K562 (cell line): ENCODE measurements at regions not wholly inside any gene's neighbourhood (a gene's known extent, or its start where the extent isn't known, plus 50 kb on each side); places are given as distances from the start of the nearest gene placed in this dataset.

ENCODE experiments used
- ATAC-seq: fragments of 200-7000 bp; cut with Tn5 transposase; 3 replicates; pipeline ENCODE4 v1.9.1; 2020; ENCODE audit warnings: moderate library complexity
- BruUV-seq: library from RNA; stranded (reverse); fragments of 400-500 nt; replicated peaks from 2 replicates; lab custom pipeline; 2021; lab: Mats Ljungman, UMichigan
- CTCF ChIA-PET: fragments of 300-600 bp; formaldehyde crosslinking; extraction: SDS; loops from one replicate; lab custom pipeline; 2021; ENCODE audit warnings: low intra/inter-chr PET ratio; lab: Yijun Ruan, JAX
- POLR2A ChIA-PET: fragments of 300-600, 350-650 bp; sonication (Branson Sonifier 250); formaldehyde crosslinking; extraction: SDS; loops from one replicate; lab custom pipeline; 2021; ENCODE audit warnings: antibody characterized with exemption, inconsistent platforms; lab: Yijun Ruan, JAX
- DNase-seq, 4 experiments: peaks; one replicate each; pipeline versions ENCODE4 v3.0.0 to v3.0.0-alpha.2; 2011 to 2018; ENCODE audit warnings: low spot score in 3 of 4, mixed read lengths in 3 of 4; ENCODE audit errors: extremely low read depth in 1 of 4
- FAIRE-seq: peaks from 2 replicates; lab custom pipeline; 2011; peaks lifted over from hg19 to GRCh38; lab: Jason Lieb, UNC
- H2AFZ ChIP-seq: 2 replicates; pipeline ENCODE4 v1.6.0; 2011; ENCODE audit warnings: low read depth, low read length, control low read depth, inconsistent platforms
- H3K27ac ChIP-seq: fragments of 200-600 bp; 3 replicates; pipeline ENCODE4 v1.8.0; 2011; ENCODE audit warnings: low read depth, mild to moderate bottlenecking, control low read depth, inconsistent platforms, low read length, moderate library complexity, mixed read lengths; ENCODE audit errors: extremely low read depth
- H3K27me3 ChIP-seq, 2 experiments: fragments of 300-600 bp in 1 of 2; 2 replicates in 1 of 2; 3 replicates in 1 of 2; pipeline versions ENCODE4 v1.6.0 to v1.8.0; 2011; ENCODE audit warnings: inconsistent platforms in 2 of 2, low read length in 2 of 2, mild to moderate bottlenecking in 1 of 2, mixed read lengths in 1 of 2, moderate library complexity in 1 of 2; ENCODE audit not compliant: control insufficient read depth in 2 of 2, insufficient read depth in 2 of 2
- H3K36me3 ChIP-seq: fragments of 300-600 bp; 3 replicates; pipeline ENCODE4 v1.8.0; 2011; ENCODE audit warnings: mild to moderate bottlenecking, low read length, inconsistent platforms; ENCODE audit not compliant: control insufficient read depth, insufficient read depth
- H3K4me1 ChIP-seq, 2 experiments: fragments of 200-600 bp in 1 of 2; replicated peaks in 1 of 2; 2 replicates in 1 of 2; 3 replicates in 1 of 2; pipeline versions ENCODE4 v1.5.1 to v1.8.0; 2011; ENCODE audit warnings: inconsistent platforms in 2 of 2, low read length in 2 of 2, mild to moderate bottlenecking in 1 of 2, mixed read lengths in 1 of 2, moderate library complexity in 1 of 2; ENCODE audit not compliant: control insufficient read depth in 2 of 2, insufficient read depth in 2 of 2
- H3K4me2 ChIP-seq: 2 replicates; pipeline ENCODE4 v1.6.1; 2011; ENCODE audit warnings: low read length, control low read depth, inconsistent platforms, mixed read lengths; ENCODE audit not compliant: insufficient read depth
- H3K4me3 ChIP-seq: fragments of 200-600 bp; sonication (generic), shearing (Covaris generic); 2 replicates; pipeline ENCODE4 v1.5.1; 2016; ENCODE audit warnings: control low read depth, inconsistent platforms
- H3K79me2 ChIP-seq: fragments of 200-600 bp; 3 replicates; pipeline ENCODE4 v1.8.0; 2011; ENCODE audit warnings: low read length, inconsistent platforms; ENCODE audit not compliant: control insufficient read depth, insufficient read depth
- H3K9ac ChIP-seq, 2 experiments: 2 replicates each; pipeline versions ENCODE4 v1.6.0 to v1.6.1; 2011; ENCODE audit warnings: low read depth in 2 of 2, low read length in 2 of 2, control low read depth in 1 of 2, inconsistent platforms in 1 of 2, mild to moderate bottlenecking in 1 of 2, mixed read lengths in 1 of 2; ENCODE audit not compliant: insufficient read depth in 1 of 2
- H3K9me1 ChIP-seq: one replicate; pipeline ENCODE4 v1.6.0; 2011; ENCODE audit warnings: inconsistent platforms, mild to moderate bottlenecking, low read length, moderate library complexity; ENCODE audit not compliant: control insufficient read depth, insufficient read depth
- H3K9me3 ChIP-seq: replicated peaks from 2 replicates; pipeline ENCODE4 v1.5.1; 2011; ENCODE audit warnings: low read depth, low read length, inconsistent platforms; ENCODE audit not compliant: control insufficient read depth, insufficient read depth
- H4K20me1 ChIP-seq: replicated peaks from 2 replicates; pipeline ENCODE4 v1.6.1; 2011; ENCODE audit warnings: low read length, inconsistent platforms, mixed read lengths; ENCODE audit not compliant: control insufficient read depth, insufficient read depth
- KDM4B ChIP-seq, 2 experiments: fragments of 450-650 bp in 1 of 2; sonication (generic) in 1 of 2; IDR thresholded peaks; 2 replicates each; pipeline ENCODE4 v1.6.1; 2016 to 2017; ENCODE audit warnings: borderline replicate concordance in 2 of 2, antibody characterized with exemption in 1 of 2, low read depth in 1 of 2, mild to moderate bottlenecking in 1 of 2
- PTRF ChIP-seq: fragments of 450-650 bp; IDR thresholded peaks from 2 replicates; pipeline ENCODE4 v1.6.1; 2016; ENCODE audit warnings: mild to moderate bottlenecking, missing genetic modification characterization, missing compliant biosample characterization
- SMAD4 ChIP-seq: fragments of 250-450 bp; sonication (Bioruptor Pico); conservative IDR thresholded peaks from 2 replicates; pipeline ENCODE4 v1.8.0; 2021; ENCODE audit warnings: inconsistent platforms, mild to moderate bottlenecking, moderate library complexity
- ZBTB17 ChIP-seq: fragments of 450-650 bp; formaldehyde crosslinking; IDR thresholded peaks from 2 replicates; pipeline ENCODE4 v1.4.0; 2020; ENCODE audit warnings: mild to moderate bottlenecking
- ZNF124 ChIP-seq: sonication (generic); formaldehyde crosslinking; IDR thresholded peaks from 2 replicates; pipeline ENCODE4 v1.8.1; 2022; ENCODE audit warnings: missing genetic modification reagents
- ZNF263 ChIP-seq: sonication (generic); formaldehyde crosslinking; IDR thresholded peaks from 2 replicates; pipeline ENCODE4 v1.8.0; 2022; ENCODE audit warnings: mild to moderate bottlenecking, missing genetic modification reagents, borderline replicate concordance
- WGBS: fragments of 100-300 bp; shearing (Covaris generic); methylation state at CpG from one replicate; pipeline ENCODE4 v1.1.6; 2016; ENCODE audit warnings: low coverage, mixed read lengths; ENCODE audit not compliant: insufficient coverage; ENCODE audit errors: missing lambda C conversion rate; 5-methylcytosine and 5-hydroxymethylcytosine counted together
- in situ Hi-C: fragments of 300-500 bp; cut with MboI; formaldehyde crosslinking; loops from 4 replicates; pipeline ENCODE4 v1.15.0; 2018; ENCODE audit warnings: inconsistent platforms, mixed read lengths
- intact Hi-C: fragments of 100-400 bp; cut with micrococcal nuclease; formaldehyde crosslinking; loops from 2 replicates; pipeline ENCODE4 v1.14.2; 2022
- TF ChIP-seq, protein P1 (sequence below): sonication (generic); formaldehyde crosslinking; IDR thresholded peaks from 2 replicates; pipeline ENCODE4 v1.4.0; 2020; ENCODE audit warnings: mild to moderate bottlenecking, missing genetic modification reagents

- no TSS peak for BruUV-seq
- intact Hi-C loops (no loop called here), in situ Hi-C loops (no loop called here)
- no peaks in the 10 kb centered on the region for H3K79me2 ChIP-seq
- no peak for ATAC-seq
- CTCF ChIA-PET, result no interaction called here
- POLR2A ChIA-PET, result no interaction called here
- H3K27me3 ChIP-seq, result peaks cover 0 to 15% of the 10 kb centered on the region in 2 experiments; a peak in 2 of 5 replicates
- H3K9me1 ChIP-seq, result no peaks in the 10 kb centered on the region
- WGBS, result 0% methylated on average over 6 of the region's 6 CpGs
- H3K27ac ChIP-seq, result no peak overlapping the region
- no peak overlapping the region for H2AFZ ChIP-seq
- no peak overlapping the region for H3K9ac ChIP-seq
- no peaks in the 10 kb centered on the region for H3K9me3 ChIP-seq
- no peak for FAIRE-seq
- no peak overlapping the region for H3K4me3 ChIP-seq
- no peak for TF ChIP-seq ZBTB17
- TF ChIP-seq, protein P1, sequence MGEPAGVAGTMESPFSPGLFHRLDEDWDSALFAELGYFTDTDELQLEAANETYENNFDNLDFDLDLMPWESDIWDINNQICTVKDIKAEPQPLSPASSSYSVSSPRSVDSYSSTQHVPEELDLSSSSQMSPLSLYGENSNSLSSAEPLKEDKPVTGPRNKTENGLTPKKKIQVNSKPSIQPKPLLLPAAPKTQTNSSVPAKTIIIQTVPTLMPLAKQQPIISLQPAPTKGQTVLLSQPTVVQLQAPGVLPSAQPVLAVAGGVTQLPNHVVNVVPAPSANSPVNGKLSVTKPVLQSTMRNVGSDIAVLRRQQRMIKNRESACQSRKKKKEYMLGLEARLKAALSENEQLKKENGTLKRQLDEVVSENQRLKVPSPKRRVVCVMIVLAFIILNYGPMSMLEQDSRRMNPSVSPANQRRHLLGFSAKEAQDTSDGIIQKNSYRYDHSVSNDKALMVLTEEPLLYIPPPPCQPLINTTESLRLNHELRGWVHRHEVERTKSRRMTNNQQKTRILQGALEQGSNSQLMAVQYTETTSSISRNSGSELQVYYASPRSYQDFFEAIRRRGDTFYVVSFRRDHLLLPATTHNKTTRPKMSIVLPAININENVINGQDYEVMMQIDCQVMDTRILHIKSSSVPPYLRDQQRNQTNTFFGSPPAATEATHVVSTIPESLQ (CRISPR knock-in tag), result no peak
- no peak for TF ChIP-seq SMAD4 (CRISPR knock-in tag)
- no peak for TF ChIP-seq ZNF263 (CRISPR knock-in tag)
- no peak for TF ChIP-seq PTRF (tag)
- TF ChIP-seq KDM4B (IDR thresholded peaks at IDR 0.05; ENCODE audit: borderline replicate concordance in 2 of 2, low read depth in 1 of 2), result no peak
- no peak for TF ChIP-seq ZNF124 (CRISPR knock-in tag)
- TF ChIP-seq, all 486 proteins: peak for 0
- no peak overlapping the region for H3K4me2 ChIP-seq
- no peaks in the 10 kb centered on the region; the same call in 1 of the 2 replicates for H4K20me1 ChIP-seq
- no peak for DNase-seq
- no peaks in the 10 kb centered on the region for H3K36me3 ChIP-seq
- H3K4me1 ChIP-seq, result no peaks in the 10 kb centered on the region
Measured at GRCh38 chr2:45182667-45183295, 173.5 kb upstream of the SIX2 start.
